ENCODE measurements at regions not wholly inside any gene's neighbourhood (a gene's known extent, or its start where the extent isn't known, plus 50 kb on each side); places are given as distances from the start of the nearest gene placed in this dataset.

DNA sequence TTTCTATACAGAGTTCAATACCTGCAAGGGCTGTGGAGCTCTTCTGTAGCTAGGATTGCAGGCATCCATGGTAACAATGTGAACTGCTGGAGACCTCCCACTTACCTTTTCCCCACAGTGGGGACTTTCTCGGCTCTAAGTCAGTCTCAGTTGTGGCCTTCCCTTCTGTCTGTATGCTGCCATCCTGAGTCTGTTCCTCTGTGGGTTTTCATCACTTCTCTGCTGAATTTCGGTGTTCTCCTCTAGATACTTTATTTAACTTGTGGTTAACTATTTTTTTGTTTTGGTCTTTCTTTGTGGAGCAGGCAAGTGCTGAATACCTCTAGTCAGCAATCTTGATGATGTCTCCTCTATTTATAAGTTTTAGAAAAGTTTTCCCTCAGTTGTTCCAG, 647.2 kb upstream of the CDH2 start:
- no peaks in the 10 kb centered on the region for H3K36me3 ChIP-seq
- no peak for DNase-seq (ENCODE audit: low read depth in 1 of 2, low spot score in 1 of 2)
- no peaks in the 10 kb centered on the region for H3K9me3 ChIP-seq (ENCODE audit: low read depth)
- TF ChIP-seq, protein P1, sequence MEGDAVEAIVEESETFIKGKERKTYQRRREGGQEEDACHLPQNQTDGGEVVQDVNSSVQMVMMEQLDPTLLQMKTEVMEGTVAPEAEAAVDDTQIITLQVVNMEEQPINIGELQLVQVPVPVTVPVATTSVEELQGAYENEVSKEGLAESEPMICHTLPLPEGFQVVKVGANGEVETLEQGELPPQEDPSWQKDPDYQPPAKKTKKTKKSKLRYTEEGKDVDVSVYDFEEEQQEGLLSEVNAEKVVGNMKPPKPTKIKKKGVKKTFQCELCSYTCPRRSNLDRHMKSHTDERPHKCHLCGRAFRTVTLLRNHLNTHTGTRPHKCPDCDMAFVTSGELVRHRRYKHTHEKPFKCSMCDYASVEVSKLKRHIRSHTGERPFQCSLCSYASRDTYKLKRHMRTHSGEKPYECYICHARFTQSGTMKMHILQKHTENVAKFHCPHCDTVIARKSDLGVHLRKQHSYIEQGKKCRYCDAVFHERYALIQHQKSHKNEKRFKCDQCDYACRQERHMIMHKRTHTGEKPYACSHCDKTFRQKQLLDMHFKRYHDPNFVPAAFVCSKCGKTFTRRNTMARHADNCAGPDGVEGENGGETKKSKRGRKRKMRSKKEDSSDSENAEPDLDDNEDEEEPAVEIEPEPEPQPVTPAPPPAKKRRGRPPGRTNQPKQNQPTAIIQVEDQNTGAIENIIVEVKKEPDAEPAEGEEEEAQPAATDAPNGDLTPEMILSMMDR (IDR thresholded peaks at IDR 0.05; ENCODE audit: low read depth, low read length): no peak
- no peaks in the 10 kb centered on the region for H3K27me3 ChIP-seq
- no peaks in the 10 kb centered on the region for H3K4me1 ChIP-seq (ENCODE audit: low read depth)
- H3K27ac ChIP-seq: no peak overlapping the region
- no peak overlapping the region for H3K4me3 ChIP-seq

DNA sequence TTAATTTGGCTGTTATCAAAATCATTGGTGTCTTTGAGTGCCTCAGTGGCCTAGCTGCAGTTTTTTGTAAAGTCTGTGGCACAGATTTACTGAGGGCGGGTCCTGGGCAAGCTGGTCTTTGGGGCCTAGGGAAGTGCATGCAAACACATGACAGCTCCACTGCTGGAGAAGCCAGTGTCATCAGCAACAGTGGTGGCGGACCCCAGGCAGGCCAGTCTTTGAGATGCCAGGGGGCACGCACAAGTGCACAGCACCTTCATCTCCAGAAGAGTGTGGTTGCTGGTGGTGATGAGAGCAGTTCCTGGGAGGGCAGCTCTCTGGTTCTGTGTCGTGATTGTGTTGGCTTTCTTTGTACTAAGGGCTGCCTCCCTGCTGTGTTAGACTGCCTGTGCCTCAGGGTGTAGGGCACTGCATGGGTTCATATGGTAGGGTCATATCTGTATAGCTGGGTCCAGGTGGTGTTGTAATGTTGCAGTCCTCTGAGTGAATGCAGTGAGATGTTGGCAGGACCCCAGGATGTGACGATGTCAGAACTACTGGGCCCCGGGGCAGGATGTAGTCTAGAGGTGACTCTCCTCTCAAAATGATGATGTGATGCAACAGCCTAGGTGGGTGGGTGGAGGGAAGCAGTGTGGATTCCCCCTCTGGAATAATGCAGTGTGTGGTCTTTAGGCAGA, 646.7 kb upstream of the CDH2 start:
- Histone ChIP-seq H3K36me3 (no peaks in the 10 kb centered on the region), H3K9me3 (ENCODE audit: low read depth) (no peaks in the 10 kb centered on the region), H3K4me3 (no peak overlapping the region), H3K4me1 (ENCODE audit: low read depth) (no peaks in the 10 kb centered on the region), H3K27me3 (no peaks in the 10 kb centered on the region), H3K27ac (no peak overlapping the region)
- TF ChIP-seq, protein P1 (IDR thresholded peaks at IDR 0.05; ENCODE audit: low read depth, low read length): no peak
- DNase-seq (ENCODE audit: low read depth in 1 of 2, low spot score in 1 of 2): peak in 1 of 2 donors; percentile 24

DNA sequence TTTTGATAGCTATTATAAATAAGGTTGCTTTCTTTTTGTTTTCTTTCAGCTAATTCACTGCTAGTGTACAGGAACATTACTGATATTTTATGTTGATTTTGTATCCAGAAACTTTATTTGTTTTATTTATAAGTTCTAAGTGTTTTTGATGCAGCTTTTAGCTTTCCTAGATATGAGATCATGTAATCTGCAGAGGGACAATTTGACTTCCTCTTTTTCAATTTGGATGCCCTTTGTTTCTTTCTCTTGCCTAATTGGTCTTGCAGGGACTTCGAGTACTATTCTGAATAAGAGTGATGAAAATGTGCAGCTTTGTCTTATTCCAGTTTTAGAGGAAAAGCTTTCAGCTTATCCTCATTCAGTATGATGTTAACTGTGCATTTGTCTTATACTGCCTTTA, 643.4 kb upstream of the CDH2 start:
- H3K27ac ChIP-seq: no peak overlapping the region
- TF ChIP-seq, protein P1 (IDR thresholded peaks at IDR 0.05; ENCODE audit: low read depth, low read length): no peak
- DNase-seq (ENCODE audit: low read depth in 1 of 2, low spot score in 1 of 2): no peak

DNA sequence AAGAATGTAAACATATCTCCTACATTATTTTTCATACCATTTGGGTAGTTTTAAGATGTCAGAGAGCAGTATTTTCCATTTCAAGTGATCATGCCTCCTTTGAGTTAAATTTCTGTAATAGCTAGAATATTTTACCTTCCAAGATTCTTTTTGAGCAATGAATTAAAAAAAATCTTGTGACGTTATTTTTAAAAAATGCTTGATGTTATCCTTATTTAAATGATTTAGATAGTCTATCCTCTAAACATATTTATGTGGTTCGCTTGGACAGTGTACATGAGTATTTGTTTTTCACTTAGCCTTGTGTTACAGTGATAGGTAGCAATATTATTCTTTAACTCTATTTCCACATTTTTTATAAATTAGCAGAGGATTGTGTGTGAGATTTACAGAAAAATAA, 639.2 kb upstream of the CDH2 start:
- H3K4me1 ChIP-seq (ENCODE audit: low read depth): no peaks in the 10 kb centered on the region
- TF ChIP-seq, protein P1 (IDR thresholded peaks at IDR 0.05; ENCODE audit: low read depth, low read length): no peak
- H3K36me3 ChIP-seq: no peaks in the 10 kb centered on the region
- H3K27ac ChIP-seq: no peak overlapping the region
- no peak for DNase-seq (ENCODE audit: low read depth in 1 of 2, low spot score in 1 of 2)
- no peaks in the 10 kb centered on the region for H3K27me3 ChIP-seq
- H3K4me3 ChIP-seq: no peak overlapping the region
- no peaks in the 10 kb centered on the region for H3K9me3 ChIP-seq (ENCODE audit: low read depth)

More for the DNA sequence above, 643.4 kb upstream of the CDH2 start:
- H3K4me1 ChIP-seq (ENCODE audit: low read depth): no peaks in the 10 kb centered on the region
- H3K36me3 ChIP-seq: no peaks in the 10 kb centered on the region
- H3K9me3 ChIP-seq (ENCODE audit: low read depth): no peaks in the 10 kb centered on the region
- no peaks in the 10 kb centered on the region for H3K27me3 ChIP-seq
- no peak overlapping the region for H3K4me3 ChIP-seq

DNA sequence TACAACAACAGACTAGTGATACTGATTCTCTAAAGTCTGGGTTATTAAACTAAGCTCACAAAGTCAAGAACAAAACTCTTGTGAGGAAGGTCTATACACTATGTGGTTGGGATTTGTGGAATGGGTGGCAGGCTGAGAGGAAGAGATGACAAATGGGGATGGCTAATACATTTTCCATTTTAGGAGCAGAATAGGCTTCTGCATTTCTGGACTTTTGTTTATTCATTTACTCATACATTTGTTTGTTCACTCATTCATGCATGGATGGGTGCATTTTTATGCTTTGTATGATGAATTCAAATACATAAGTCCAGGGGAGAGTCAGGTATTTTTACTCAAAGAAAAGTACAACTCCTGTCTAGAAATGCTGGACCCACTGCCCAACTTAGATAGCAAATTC, 637.4 kb upstream of the CDH2 start:
- H3K4me3 ChIP-seq: no peak overlapping the region
- H3K9me3 ChIP-seq (ENCODE audit: low read depth): no peaks in the 10 kb centered on the region
- H3K4me1 ChIP-seq (ENCODE audit: low read depth): no peaks in the 10 kb centered on the region
- no peaks in the 10 kb centered on the region for H3K27me3 ChIP-seq
- H3K27ac ChIP-seq: no peak overlapping the region
- TF ChIP-seq, protein P1 (IDR thresholded peaks at IDR 0.05; ENCODE audit: low read depth, low read length): no peak
- no peak for DNase-seq (ENCODE audit: low read depth in 1 of 2, low spot score in 1 of 2)
- no peaks in the 10 kb centered on the region for H3K36me3 ChIP-seq
